Panc1 (cell line): ENCODE measurements at regions not wholly inside any gene's neighbourhood (a gene's known extent, or its start where the extent isn't known, plus 50 kb on each side); places are given as distances from the start of the nearest gene placed in this dataset.

Experiments used
- ATAC-seq: fragments of 200-7000 bp; cut with Tn5 transposase; 2 replicates; pipeline ENCODE4 v1.9.1; 2020; ENCODE audit warnings: mild to moderate bottlenecking, moderate library complexity
- BruUV-seq: library from RNA; stranded (reverse); fragments of 400-500 nt; replicated peaks from 2 replicates; lab custom pipeline; 2021; lab: Mats Ljungman, UMichigan
- CTCF ChIA-PET: fragments of 300-600 bp; sonication (Branson Sonifier 250); formaldehyde crosslinking; loops from one replicate; lab custom pipeline; 2022; ENCODE audit warnings: antibody characterized with exemption; lab: Charles Lee
- POLR2A ChIA-PET: fragments of 300-600 bp; sonication (Branson Sonifier 250); formaldehyde crosslinking; loops from one replicate; lab custom pipeline; 2022; ENCODE audit warnings: antibody characterized with exemption; lab: Charles Lee
- DNase-seq: peaks from one replicate; pipeline ENCODE4 v3.0.0-alpha.2; 2010; ENCODE audit warnings: low read depth, low spot score
- H3K27ac ChIP-seq: 2 replicates; pipeline ENCODE4 v1.5.1; 2011; ENCODE audit warnings: mild to moderate bottlenecking, low read length, inconsistent platforms
- H3K27me3 ChIP-seq: fragments of 200-500 bp; sonication (Bioruptor generic); 2 replicates; pipeline ENCODE4 v1.6.0; 2014; ENCODE audit warnings: low read length, inconsistent platforms; ENCODE audit not compliant: control insufficient read depth, insufficient read depth
- H3K36me3 ChIP-seq: fragments of 200-500 bp; sonication (Bioruptor generic); 2 replicates; pipeline ENCODE4 v1.5.1; 2014; ENCODE audit warnings: inconsistent platforms, mild to moderate bottlenecking, low read length, moderate library complexity; ENCODE audit not compliant: control insufficient read depth, insufficient read depth
- H3K4me1 ChIP-seq: 2 replicates; pipeline ENCODE4 v1.5.1; 2011; ENCODE audit warnings: inconsistent platforms, mild to moderate bottlenecking, low read length, moderate library complexity; ENCODE audit not compliant: control insufficient read depth, insufficient read depth
- H3K4me3 ChIP-seq, 2 experiments: 2 replicates each; pipeline ENCODE4 v1.5.1; 2011 to 2012; ENCODE audit warnings: low read depth in 2 of 2, low read length in 2 of 2, mild to moderate bottlenecking in 2 of 2, inconsistent platforms in 1 of 2, moderate library complexity in 1 of 2
- H3K9me3 ChIP-seq: fragments of 200-500 bp; sonication (Bioruptor generic); 2 replicates; pipeline ENCODE4 v1.5.1; 2014; ENCODE audit warnings: low read depth, mild to moderate bottlenecking, inconsistent platforms, low read length, moderate library complexity; ENCODE audit not compliant: control insufficient read depth, insufficient read depth
- CTCF ChIP-seq: fragments of 450-650 bp; IDR thresholded peaks from 2 replicates; pipeline ENCODE4 v1.5.1; 2017; ENCODE audit warnings: mild to moderate bottlenecking
- POLR2AphosphoS5 ChIP-seq: IDR thresholded peaks from 2 replicates; pipeline ENCODE4 v1.6.1; 2012; ENCODE audit warnings: mild to moderate bottlenecking, low read depth, low read length, moderate library complexity
- REST ChIP-seq, 2 experiments: IDR thresholded peaks; 2 replicates each; pipeline ENCODE4 v1.6.1; 2011 to 2012; ENCODE audit warnings: low read depth in 2 of 2, control low read depth in 1 of 2, low read length in 1 of 2, mild to moderate bottlenecking in 1 of 2, moderate library complexity in 1 of 2; ENCODE audit not compliant: insufficient read depth in 1 of 2
- SIN3A ChIP-seq: IDR thresholded peaks from 2 replicates; pipeline ENCODE4 v1.6.1; 2012; ENCODE audit warnings: low read depth, mild to moderate bottlenecking, low read length, moderate library complexity, borderline replicate concordance; ENCODE audit not compliant: insufficient read depth
- TCF7L2 ChIP-seq: IDR thresholded peaks from 2 replicates; pipeline ENCODE4 v1.6.1; 2011; ENCODE audit warnings: mild to moderate bottlenecking, low read depth, low read length, inconsistent platforms
- in situ Hi-C: cut with HindIII; loops from 2 replicates; pipeline ENCODE4 v1.10.0; 2016; ENCODE audit warnings: low sequenced_read_pairs, low pct_unique_long_range_greater_than_20kb
- intact Hi-C: fragments of 100-400 bp; cut with micrococcal nuclease; formaldehyde crosslinking; loops from one replicate; pipeline ENCODE4 v1.10.0; 2022; ENCODE audit not compliant: unreplicated experiment

GRCh38 chr13:21228738-21229137 is 52.3 kb downstream of the MRPL57 start:
- ChIA-PET CTCF (no interaction called here), POLR2A (no interaction called here)
- H3K4me3 ChIP-seq = no peak overlapping the region
- intact Hi-C loops (no loop called here), in situ Hi-C loops (no loop called here)
- ATAC-seq (no peak), DNase-seq (no peak)
- H3K27me3 ChIP-seq = no peaks in the 10 kb centered on the region
- no peak overlapping the region for H3K27ac ChIP-seq
- no peaks in the 10 kb centered on the region for H3K4me1 ChIP-seq
- BruUV-seq = no TSS peak
- H3K36me3 ChIP-seq = no peaks in the 10 kb centered on the region
- no peak for TF ChIP-seq TCF7L2
- TF ChIP-seq POLR2AphosphoS5 = no peak
- no peak for TF ChIP-seq SIN3A
- TF ChIP-seq CTCF = no peak
- H3K9me3 ChIP-seq = no peaks in the 10 kb centered on the region

GRCh38 chr13:21229241-21230024 is 53.0 kb downstream of the MRPL57 start:
- no peak for DNase-seq
- CTCF ChIA-PET = no interaction called here
- intact Hi-C loops (no loop called here), in situ Hi-C loops (no loop called here)
- Histone ChIP-seq H3K4me1 (no peaks in the 10 kb centered on the region), H3K36me3 (no peaks in the 10 kb centered on the region), H3K4me3 (no peak overlapping the region), H3K27me3 (no peaks in the 10 kb centered on the region), H3K27ac (no peak overlapping the region), H3K9me3 (no peaks in the 10 kb centered on the region)
- POLR2A ChIA-PET = no interaction called here
- BruUV-seq = no TSS peak
- no peak for ATAC-seq
- TF ChIP-seq TCF7L2 = no peak
- TF ChIP-seq POLR2AphosphoS5 = no peak

GRCh38 chr13:21230516-21230915 is 54.1 kb downstream of the MRPL57 start:
- H3K27ac ChIP-seq = no peak overlapping the region
- TF ChIP-seq SIN3A = no peak
- no peak for TF ChIP-seq TCF7L2
- TF ChIP-seq REST (IDR thresholded peaks at IDR 0.05; ENCODE audit: insufficient read depth in 1 of 2, low read depth in 2 of 2, low read length in 1 of 2) = no peak
- no peak for TF ChIP-seq CTCF
- TF ChIP-seq POLR2AphosphoS5 = no peak
- no peaks in the 10 kb centered on the region for H3K4me1 ChIP-seq
- H3K4me3 ChIP-seq = no peak overlapping the region
- no peaks in the 10 kb centered on the region for H3K9me3 ChIP-seq
- POLR2A ChIA-PET = no interaction called here
- intact Hi-C loops = no loop called here
- CTCF ChIA-PET = no interaction called here
- BruUV-seq = no TSS peak
- in situ Hi-C loops = no loop called here
- H3K36me3 ChIP-seq = no peaks in the 10 kb centered on the region
- ATAC-seq (no peak), DNase-seq (no peak)
- H3K27me3 ChIP-seq = no peaks in the 10 kb centered on the region
